K562 (cell line): ENCODE measurements at regions not wholly inside any gene's neighbourhood (a gene's known extent, or its start where the extent isn't known, plus 50 kb on each side); places are given as distances from the start of the nearest gene placed in this dataset.

Experiments
- MECOM ChIP-seq: fragments of 250-450 bp; sonication (Bioruptor Pico); IDR thresholded peaks from 2 replicates; pipeline ENCODE4 v1.8.0; 2022; ENCODE audit warnings: inconsistent platforms
- PHF21A ChIP-seq: fragments of 450-650 bp; IDR thresholded peaks from 2 replicates; pipeline ENCODE4 v1.6.1; 2017; ENCODE audit warnings: low read depth, borderline replicate concordance
- ZNF239 ChIP-seq: fragments of 250-450 bp; sonication (Bioruptor Pico); IDR thresholded peaks from 2 replicates; pipeline ENCODE4 v1.4.0; 2020; ENCODE audit warnings: mild to moderate bottlenecking
- ZNF77 ChIP-seq: fragments of 250-450 bp; sonication (Bioruptor Pico); IDR thresholded peaks from 2 replicates; pipeline ENCODE4 v1.5.0; 2020
- TF ChIP-seq, protein P1 (sequence below): fragments of 200-600 bp; sonication (generic); IDR thresholded peaks from one replicate; pipeline ENCODE4 v1.6.1; 2012; ENCODE audit warnings: mild to moderate bottlenecking, low read depth, low read length, inconsistent platforms
- TF ChIP-seq, protein P2 (sequence below): sonication (generic); formaldehyde crosslinking; IDR thresholded peaks from 2 replicates; pipeline ENCODE4 v1.9.0; 2022; ENCODE audit warnings: mild to moderate bottlenecking, missing genetic modification reagents
- TF ChIP-seq, protein P3 (sequence below): sonication (generic); formaldehyde crosslinking; IDR thresholded peaks from 2 replicates; pipeline ENCODE4 v1.8.0; 2022; ENCODE audit warnings: mild to moderate bottlenecking, missing genetic modification reagents, borderline replicate concordance

DNA sequence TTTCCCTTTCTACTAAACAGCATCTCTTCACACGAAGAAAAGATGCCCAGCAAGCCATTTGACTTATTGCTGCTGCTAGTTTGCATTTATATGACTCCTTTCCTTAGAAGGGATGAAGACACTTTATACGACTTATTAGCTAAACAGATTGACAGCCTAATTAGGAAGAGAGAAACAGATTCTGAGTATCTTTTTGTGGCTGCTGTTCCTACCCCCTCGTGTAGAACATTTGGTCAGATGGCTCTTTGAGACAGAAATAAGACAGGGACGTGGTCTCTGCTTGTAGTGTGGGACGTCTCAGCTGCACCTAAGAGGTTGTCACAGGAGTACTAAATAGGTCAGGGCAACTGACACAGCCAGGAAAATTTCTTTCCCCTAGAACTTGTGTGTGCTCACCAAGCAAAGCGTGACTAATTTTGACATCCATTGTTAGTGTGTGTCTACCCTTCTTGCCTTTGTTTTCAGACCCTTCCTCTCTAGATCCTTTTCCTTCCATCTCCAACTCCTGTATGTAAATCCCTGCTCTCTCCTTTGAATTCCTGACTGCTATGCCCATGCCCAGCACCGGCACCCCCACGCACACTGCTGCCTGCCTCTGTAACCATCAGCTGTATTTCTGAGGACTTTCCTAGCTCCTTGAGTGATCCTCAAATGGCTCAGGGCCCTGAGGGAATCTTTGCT, 83.2 kb downstream of the DAD1 start (continued):
- TF ChIP-seq, protein P1, sequence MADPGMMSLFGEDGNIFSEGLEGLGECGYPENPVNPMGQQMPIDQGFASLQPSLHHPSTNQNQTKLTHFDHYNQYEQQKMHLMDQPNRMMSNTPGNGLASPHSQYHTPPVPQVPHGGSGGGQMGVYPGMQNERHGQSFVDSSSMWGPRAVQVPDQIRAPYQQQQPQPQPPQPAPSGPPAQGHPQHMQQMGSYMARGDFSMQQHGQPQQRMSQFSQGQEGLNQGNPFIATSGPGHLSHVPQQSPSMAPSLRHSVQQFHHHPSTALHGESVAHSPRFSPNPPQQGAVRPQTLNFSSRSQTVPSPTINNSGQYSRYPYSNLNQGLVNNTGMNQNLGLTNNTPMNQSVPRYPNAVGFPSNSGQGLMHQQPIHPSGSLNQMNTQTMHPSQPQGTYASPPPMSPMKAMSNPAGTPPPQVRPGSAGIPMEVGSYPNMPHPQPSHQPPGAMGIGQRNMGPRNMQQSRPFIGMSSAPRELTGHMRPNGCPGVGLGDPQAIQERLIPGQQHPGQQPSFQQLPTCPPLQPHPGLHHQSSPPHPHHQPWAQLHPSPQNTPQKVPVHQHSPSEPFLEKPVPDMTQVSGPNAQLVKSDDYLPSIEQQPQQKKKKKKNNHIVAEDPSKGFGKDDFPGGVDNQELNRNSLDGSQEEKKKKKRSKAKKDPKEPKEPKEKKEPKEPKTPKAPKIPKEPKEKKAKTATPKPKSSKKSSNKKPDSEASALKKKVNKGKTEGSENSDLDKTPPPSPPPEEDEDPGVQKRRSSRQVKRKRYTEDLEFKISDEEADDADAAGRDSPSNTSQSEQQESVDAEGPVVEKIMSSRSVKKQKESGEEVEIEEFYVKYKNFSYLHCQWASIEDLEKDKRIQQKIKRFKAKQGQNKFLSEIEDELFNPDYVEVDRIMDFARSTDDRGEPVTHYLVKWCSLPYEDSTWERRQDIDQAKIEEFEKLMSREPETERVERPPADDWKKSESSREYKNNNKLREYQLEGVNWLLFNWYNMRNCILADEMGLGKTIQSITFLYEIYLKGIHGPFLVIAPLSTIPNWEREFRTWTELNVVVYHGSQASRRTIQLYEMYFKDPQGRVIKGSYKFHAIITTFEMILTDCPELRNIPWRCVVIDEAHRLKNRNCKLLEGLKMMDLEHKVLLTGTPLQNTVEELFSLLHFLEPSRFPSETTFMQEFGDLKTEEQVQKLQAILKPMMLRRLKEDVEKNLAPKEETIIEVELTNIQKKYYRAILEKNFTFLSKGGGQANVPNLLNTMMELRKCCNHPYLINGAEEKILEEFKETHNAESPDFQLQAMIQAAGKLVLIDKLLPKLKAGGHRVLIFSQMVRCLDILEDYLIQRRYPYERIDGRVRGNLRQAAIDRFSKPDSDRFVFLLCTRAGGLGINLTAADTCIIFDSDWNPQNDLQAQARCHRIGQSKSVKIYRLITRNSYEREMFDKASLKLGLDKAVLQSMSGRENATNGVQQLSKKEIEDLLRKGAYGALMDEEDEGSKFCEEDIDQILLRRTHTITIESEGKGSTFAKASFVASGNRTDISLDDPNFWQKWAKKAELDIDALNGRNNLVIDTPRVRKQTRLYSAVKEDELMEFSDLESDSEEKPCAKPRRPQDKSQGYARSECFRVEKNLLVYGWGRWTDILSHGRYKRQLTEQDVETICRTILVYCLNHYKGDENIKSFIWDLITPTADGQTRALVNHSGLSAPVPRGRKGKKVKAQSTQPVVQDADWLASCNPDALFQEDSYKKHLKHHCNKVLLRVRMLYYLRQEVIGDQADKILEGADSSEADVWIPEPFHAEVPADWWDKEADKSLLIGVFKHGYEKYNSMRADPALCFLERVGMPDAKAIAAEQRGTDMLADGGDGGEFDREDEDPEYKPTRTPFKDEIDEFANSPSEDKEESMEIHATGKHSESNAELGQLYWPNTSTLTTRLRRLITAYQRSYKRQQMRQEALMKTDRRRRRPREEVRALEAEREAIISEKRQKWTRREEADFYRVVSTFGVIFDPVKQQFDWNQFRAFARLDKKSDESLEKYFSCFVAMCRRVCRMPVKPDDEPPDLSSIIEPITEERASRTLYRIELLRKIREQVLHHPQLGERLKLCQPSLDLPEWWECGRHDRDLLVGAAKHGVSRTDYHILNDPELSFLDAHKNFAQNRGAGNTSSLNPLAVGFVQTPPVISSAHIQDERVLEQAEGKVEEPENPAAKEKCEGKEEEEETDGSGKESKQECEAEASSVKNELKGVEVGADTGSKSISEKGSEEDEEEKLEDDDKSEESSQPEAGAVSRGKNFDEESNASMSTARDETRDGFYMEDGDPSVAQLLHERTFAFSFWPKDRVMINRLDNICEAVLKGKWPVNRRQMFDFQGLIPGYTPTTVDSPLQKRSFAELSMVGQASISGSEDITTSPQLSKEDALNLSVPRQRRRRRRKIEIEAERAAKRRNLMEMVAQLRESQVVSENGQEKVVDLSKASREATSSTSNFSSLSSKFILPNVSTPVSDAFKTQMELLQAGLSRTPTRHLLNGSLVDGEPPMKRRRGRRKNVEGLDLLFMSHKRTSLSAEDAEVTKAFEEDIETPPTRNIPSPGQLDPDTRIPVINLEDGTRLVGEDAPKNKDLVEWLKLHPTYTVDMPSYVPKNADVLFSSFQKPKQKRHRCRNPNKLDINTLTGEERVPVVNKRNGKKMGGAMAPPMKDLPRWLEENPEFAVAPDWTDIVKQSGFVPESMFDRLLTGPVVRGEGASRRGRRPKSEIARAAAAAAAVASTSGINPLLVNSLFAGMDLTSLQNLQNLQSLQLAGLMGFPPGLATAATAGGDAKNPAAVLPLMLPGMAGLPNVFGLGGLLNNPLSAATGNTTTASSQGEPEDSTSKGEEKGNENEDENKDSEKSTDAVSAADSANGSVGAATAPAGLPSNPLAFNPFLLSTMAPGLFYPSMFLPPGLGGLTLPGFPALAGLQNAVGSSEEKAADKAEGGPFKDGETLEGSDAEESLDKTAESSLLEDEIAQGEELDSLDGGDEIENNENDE: no peak
- TF ChIP-seq, protein P2, sequence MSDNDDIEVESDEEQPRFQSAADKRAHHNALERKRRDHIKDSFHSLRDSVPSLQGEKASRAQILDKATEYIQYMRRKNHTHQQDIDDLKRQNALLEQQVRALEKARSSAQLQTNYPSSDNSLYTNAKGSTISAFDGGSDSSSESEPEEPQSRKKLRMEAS (CRISPR knock-in tag): no peak
- TF ChIP-seq ZNF77 (no peak), MECOM (CRISPR knock-in tag) (no peak), PHF21A (no peak), ZNF239 (no peak)
- TF ChIP-seq, protein P3, sequence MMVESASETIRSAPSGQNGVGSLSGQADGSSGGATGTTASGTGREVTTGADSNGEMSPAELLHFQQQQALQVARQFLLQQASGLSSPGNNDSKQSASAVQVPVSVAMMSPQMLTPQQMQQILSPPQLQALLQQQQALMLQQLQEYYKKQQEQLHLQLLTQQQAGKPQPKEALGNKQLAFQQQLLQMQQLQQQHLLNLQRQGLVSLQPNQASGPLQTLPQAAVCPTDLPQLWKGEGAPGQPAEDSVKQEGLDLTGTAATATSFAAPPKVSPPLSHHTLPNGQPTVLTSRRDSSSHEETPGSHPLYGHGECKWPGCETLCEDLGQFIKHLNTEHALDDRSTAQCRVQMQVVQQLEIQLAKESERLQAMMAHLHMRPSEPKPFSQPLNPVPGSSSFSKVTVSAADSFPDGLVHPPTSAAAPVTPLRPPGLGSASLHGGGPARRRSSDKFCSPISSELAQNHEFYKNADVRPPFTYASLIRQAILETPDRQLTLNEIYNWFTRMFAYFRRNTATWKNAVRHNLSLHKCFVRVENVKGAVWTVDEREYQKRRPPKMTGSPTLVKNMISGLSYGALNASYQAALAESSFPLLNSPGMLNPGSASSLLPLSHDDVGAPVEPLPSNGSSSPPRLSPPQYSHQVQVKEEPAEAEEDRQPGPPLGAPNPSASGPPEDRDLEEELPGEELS: no peak
- TF ChIP-seq, all 486 proteins: peak for 0
